Lower lobe of right lung (tissue), 2 donors: ENCODE measurements at regions not wholly inside any gene's neighbourhood (a gene's known extent, or its start where the extent isn't known, plus 50 kb on each side); places are given as distances from the start of the nearest gene placed in this dataset.

Source experiments
- ATAC-seq, 2 donors: fragments of 200-7000 bp; cut with Tn5 transposase; one replicate each; pipeline ENCODE4 v1.9.1; 2020 to 2022; ENCODE audit warnings: mild to moderate bottlenecking in 2 of 2, moderate library complexity in 2 of 2
- DNase-seq: peaks from one replicate; pipeline ENCODE4 v3.0.0-alpha.2; 2020
- H3K27ac ChIP-seq: fragments of 200-600 bp; one replicate; pipeline ENCODE4 v1.8.0; 2022
- H3K27me3 ChIP-seq: fragments of 200-600 bp; one replicate; pipeline ENCODE4 v1.8.0; 2022; ENCODE audit warnings: low read depth
- H3K36me3 ChIP-seq: fragments of 200-600 bp; one replicate; pipeline ENCODE4 v1.8.0; 2022; ENCODE audit warnings: mild to moderate bottlenecking
- H3K4me1 ChIP-seq: fragments of 200-600 bp; one replicate; pipeline ENCODE4 v1.8.0; 2022
- H3K4me3 ChIP-seq: fragments of 200-600 bp; one replicate; pipeline ENCODE4 v1.8.0; 2022; ENCODE audit warnings: mild to moderate bottlenecking
- H3K9me3 ChIP-seq: fragments of 200-600 bp; one replicate; pipeline ENCODE4 v1.8.0; 2022
- CTCF ChIP-seq: fragments of 200-600 bp; IDR thresholded peaks from one replicate; pipeline ENCODE4 v1.8.0; 2022; ENCODE audit warnings: antibody characterized with exemption, mild to moderate bottlenecking
- intact Hi-C: fragments of 100-400 bp; cut with DNase I; formaldehyde crosslinking; loops from one replicate; pipeline ENCODE4 v1.11.0; 2022
- donor health status: DM: no; HTN: yes; CAD: no; lungs with severe emphysema.

DNA sequence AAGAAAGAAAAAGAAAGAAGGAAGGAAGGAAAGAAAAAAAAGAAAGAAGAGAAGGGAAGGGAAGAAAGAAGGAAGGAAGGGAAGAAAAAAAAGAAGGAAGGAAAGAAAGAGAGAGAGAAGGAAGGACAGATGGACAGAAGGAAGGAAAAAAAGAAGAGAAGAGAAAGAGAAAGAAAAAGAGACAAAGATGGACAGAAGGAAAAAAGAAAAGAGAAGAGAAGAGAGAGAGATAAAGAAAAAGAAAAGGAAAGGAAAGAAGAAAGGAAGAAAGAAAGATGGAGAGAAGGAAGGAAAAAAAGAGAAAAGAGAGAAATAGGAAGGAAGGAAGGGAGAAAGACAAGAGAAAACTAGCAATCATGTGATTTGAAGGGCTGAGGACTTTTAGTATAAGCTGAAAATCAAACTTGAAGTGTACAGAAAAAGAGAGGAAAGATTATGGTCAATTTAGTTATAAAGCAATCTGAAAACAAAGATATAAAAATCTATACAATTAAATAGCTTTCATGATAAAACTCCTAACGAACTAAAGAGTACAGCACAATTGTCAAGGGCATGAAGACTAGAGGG is 115.3 kb downstream of the LTN1 start:
- Histone ChIP-seq H3K27ac (no peak overlapping the region), H3K9me3 (no peaks in the 10 kb centered on the region), H3K4me3 (no peak overlapping the region), H3K4me1 (no peaks in the 10 kb centered on the region), H3K36me3 (peaks cover 81% of the 10 kb centered on the region), H3K27me3 (no peaks in the 10 kb centered on the region)
- ATAC-seq (no peak), DNase-seq (no peak)
- no peak for TF ChIP-seq CTCF
- intact Hi-C loops, result no loop called here

- Histone ChIP-seq H3K4me3 (no peak overlapping the region), H3K36me3 (peaks cover 77% of the 10 kb centered on the region), H3K4me1 (no peaks in the 10 kb centered on the region), H3K27ac (no peak overlapping the region), H3K27me3 (no peaks in the 10 kb centered on the region), H3K9me3 (no peaks in the 10 kb centered on the region)
- DNase-seq (no peak), ATAC-seq (no peak)
- TF ChIP-seq CTCF, result no peak
- intact Hi-C loops, result no loop called here
Observed at GRCh38 chr21:28875078-28875477, 117.6 kb downstream of the LTN1 start.

GRCh38 chr21:28872218-28872617 is 120.5 kb downstream of the LTN1 start:
- Histone ChIP-seq H3K9me3 (no peaks in the 10 kb centered on the region), H3K27ac (no peak overlapping the region), H3K4me3 (no peak overlapping the region), H3K36me3 (peaks cover 66% of the 10 kb centered on the region), H3K27me3 (no peaks in the 10 kb centered on the region), H3K4me1 (no peaks in the 10 kb centered on the region)
- ATAC-seq (no peak), DNase-seq (no peak)
- intact Hi-C loops, result no loop called here
- no peak for TF ChIP-seq CTCF

- Histone ChIP-seq H3K9me3 (no peaks in the 10 kb centered on the region), H3K27me3 (no peaks in the 10 kb centered on the region), H3K27ac (no peak overlapping the region), H3K4me3 (no peak overlapping the region), H3K36me3 (peaks cover 64% of the 10 kb centered on the region), H3K4me1 (no peaks in the 10 kb centered on the region)
- DNase-seq (no peak), ATAC-seq (no peak)
- intact Hi-C loops, result no loop called here
- no peak for TF ChIP-seq CTCF
Observed at GRCh38 chr21:28871388-28872010, 121.2 kb downstream of the LTN1 start.

- Histone ChIP-seq H3K27me3 (no peaks in the 10 kb centered on the region), H3K9me3 (no peaks in the 10 kb centered on the region), H3K4me1 (no peaks in the 10 kb centered on the region), H3K4me3 (no peak overlapping the region), H3K36me3 (peaks cover 27% of the 10 kb centered on the region), H3K27ac (no peak overlapping the region)
- ATAC-seq (no peak), DNase-seq (no peak)
- intact Hi-C loops, result no loop called here
- no peak for TF ChIP-seq CTCF
Observed at GRCh38 chr21:28867401-28867800, 125.3 kb downstream of the LTN1 start.
